Activated CD4-positive, alpha-beta memory T cell treated with anti-CD3 and anti-CD28 coated beads for 36 hours (primary cell): ENCODE measurements at regions not wholly inside any gene's neighbourhood (a gene's known extent, or its start where the extent isn't known, plus 50 kb on each side); places are given as distances from the start of the nearest gene placed in this dataset.

Experiments used
- CTCF ChIA-PET: fragments of 350-600 bp; sonication (Branson Sonifier 250); formaldehyde crosslinking; loops from one replicate; lab custom pipeline; 2021; ENCODE audit warnings: antibody characterized with exemption, inconsistent platforms; lab: Charles Lee
- POLR2A ChIA-PET: fragments of 350-600 bp; sonication (Branson Sonifier 250); formaldehyde crosslinking; loops from one replicate; lab custom pipeline; 2021; ENCODE audit warnings: antibody characterized with exemption; lab: Charles Lee
- DNase-seq: peaks from one replicate; pipeline ENCODE4 v3.0.0-alpha.2; 2020
- H3K27ac Mint-ChIP-seq: one replicate; pipeline ENCODE4 v1.8.0; 2021; ENCODE audit warnings: mixed read lengths
- H3K27me3 Mint-ChIP-seq: one replicate; pipeline ENCODE4 v1.8.0; 2021; ENCODE audit warnings: mixed read lengths
- H3K36me3 Mint-ChIP-seq: one replicate; pipeline ENCODE4 v1.8.0; 2021; ENCODE audit warnings: mixed read lengths
- H3K4me1 Mint-ChIP-seq: one replicate; pipeline ENCODE4 v1.8.0; 2021; ENCODE audit warnings: low read depth, mixed read lengths
- H3K4me3 Mint-ChIP-seq: one replicate; pipeline ENCODE4 v1.8.0; 2021; ENCODE audit warnings: mild to moderate bottlenecking, mixed read lengths
- H3K9me3 Mint-ChIP-seq: one replicate; pipeline ENCODE4 v1.8.0; 2021; ENCODE audit warnings: mixed read lengths
- intact Hi-C: fragments of 100-400 bp; cut with micrococcal nuclease; formaldehyde crosslinking; loops from one replicate; pipeline ENCODE4 v1.15.1; 2023

DNA sequence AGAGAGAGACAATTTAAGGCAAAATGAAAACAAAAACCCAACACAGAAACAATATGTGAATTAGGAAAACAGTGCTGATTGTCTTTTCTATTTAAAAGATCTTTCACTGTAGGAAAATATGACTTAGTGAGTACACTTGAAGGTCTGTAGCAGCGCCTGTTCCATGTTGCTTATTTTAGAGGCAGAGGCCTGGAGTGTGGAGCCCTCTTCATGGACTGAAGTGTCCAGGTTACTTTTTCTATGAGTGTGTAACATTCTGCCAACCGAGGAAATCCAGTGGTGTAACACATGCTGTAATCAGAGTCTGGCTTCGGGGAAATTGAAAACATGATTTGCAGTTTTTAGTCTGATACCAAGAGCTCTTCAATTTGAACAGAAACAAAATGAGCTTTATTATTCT is 64.0 kb upstream of the GPRIN3 start:
- H3K36me3 Mint-ChIP-seq, result no peaks in the 10 kb centered on the region
- no peaks in the 10 kb centered on the region for H3K27me3 Mint-ChIP-seq
- no peak overlapping the region for H3K27ac Mint-ChIP-seq
- H3K4me1 Mint-ChIP-seq, result no peaks in the 10 kb centered on the region
- ChIA-PET CTCF (no interaction called here), POLR2A (no interaction called here)
- H3K9me3 Mint-ChIP-seq, result no peaks in the 10 kb centered on the region
- H3K4me3 Mint-ChIP-seq, result no peak overlapping the region
- no peak for DNase-seq
- intact Hi-C loops, result no loop called here

DNA sequence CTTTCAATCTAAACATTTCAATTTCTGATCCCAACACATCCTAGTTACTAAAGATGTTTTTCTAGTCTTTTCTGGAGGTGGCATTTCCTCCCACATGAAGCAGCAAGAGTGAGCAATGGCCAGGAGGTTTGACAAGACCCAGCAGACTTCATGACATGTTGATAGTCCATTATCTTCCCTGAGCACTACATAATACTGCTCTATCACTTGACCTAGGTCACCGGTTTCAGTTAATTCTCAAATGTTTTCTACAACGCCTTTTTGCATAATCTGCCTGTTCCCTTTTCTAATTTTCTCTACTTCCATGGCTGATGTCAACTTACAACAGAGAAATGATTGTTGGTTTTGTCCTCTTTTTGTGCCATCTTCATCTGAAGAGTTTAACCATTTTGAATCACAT is 62.0 kb upstream of the GPRIN3 start:
- Mint-ChIP-seq H3K27me3 (no peaks in the 10 kb centered on the region), H3K27ac (no peak overlapping the region), H3K4me3 (no peak overlapping the region), H3K9me3 (no peaks in the 10 kb centered on the region), H3K36me3 (no peaks in the 10 kb centered on the region), H3K4me1 (peaks cover 11% of the 10 kb centered on the region)
- no peak for DNase-seq
- CTCF ChIA-PET, result no interaction called here
- POLR2A ChIA-PET, result no interaction called here
- intact Hi-C loops, result loop anchor here (5.0 kb wide), 1 partner anchor 67 kb away; no protein-coding TSS in a partner anchor

DNA sequence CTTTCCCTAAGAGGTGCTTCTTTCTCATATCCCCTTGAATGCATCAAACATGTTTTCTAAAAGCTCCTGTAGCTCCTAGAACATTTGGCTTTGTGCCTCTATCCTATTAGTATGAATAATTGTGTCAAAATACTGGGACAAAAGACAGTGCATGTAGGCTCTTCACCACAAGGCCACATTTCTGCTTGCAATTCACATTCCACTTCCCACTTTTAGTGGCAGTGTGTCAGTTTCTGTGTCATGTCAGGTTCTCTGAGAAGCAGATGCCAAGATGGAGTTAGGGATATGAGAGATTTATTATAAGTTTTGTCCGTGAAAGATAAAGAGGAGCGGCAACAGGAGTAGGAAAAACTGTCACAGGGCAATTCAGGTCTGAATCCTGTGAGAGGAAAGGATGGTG is 61.3 kb upstream of the GPRIN3 start:
- no peaks in the 10 kb centered on the region for H3K9me3 Mint-ChIP-seq
- intact Hi-C loops, result loop anchor here (5.0 kb wide), 1 partner anchor 67 kb away; no protein-coding TSS in a partner anchor
- H3K27ac Mint-ChIP-seq, result no peak overlapping the region
- H3K4me1 Mint-ChIP-seq, result peaks cover 11% of the 10 kb centered on the region
- ChIA-PET CTCF (no interaction called here), POLR2A (no interaction called here)
- H3K36me3 Mint-ChIP-seq, result no peaks in the 10 kb centered on the region
- no peak overlapping the region for H3K4me3 Mint-ChIP-seq
- DNase-seq, result no peak
- H3K27me3 Mint-ChIP-seq, result no peaks in the 10 kb centered on the region

DNA sequence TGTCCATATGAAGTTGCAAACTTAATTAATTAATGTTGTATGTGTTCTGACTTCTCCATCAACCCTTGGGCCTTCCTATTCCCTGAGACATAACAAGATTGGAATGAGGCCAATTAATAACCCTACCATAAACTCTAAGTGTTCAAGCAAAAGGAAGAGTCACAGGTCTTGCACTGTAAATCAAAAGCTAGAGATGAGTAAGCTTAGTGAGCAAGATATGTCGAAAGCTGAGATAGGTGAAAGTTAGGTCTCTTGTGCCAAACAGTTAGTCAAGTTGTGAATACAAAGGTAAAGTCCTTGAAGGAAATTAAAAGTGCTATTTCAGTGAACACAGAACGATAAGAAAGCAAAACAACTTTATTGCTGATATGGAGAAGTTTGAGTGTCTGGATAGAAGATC is 58.2 kb upstream of the GPRIN3 start:
- POLR2A ChIA-PET, result interaction anchor here (1.2 kb wide), 1 partner anchor 57 kb away, joined by 3 read pairs; no protein-coding TSS in a partner anchor
- Mint-ChIP-seq H3K27ac (peak overlapping the region; percentile 31), H3K4me1 (peaks cover 11% of the 10 kb centered on the region), H3K27me3 (no peaks in the 10 kb centered on the region), H3K36me3 (no peaks in the 10 kb centered on the region), H3K9me3 (no peaks in the 10 kb centered on the region), H3K4me3 (no peak overlapping the region)
- intact Hi-C loops, result loop anchor here (2.0 to 5.0 kb wide), 2 partner anchors 49 to 63 kb away; no protein-coding TSS in a partner anchor
- CTCF ChIA-PET, result interaction anchor here (2.0 kb wide), 1 partner anchor 107 kb away, joined by 4 read pairs; no protein-coding TSS in a partner anchor
- DNase-seq, result no peak

DNA sequence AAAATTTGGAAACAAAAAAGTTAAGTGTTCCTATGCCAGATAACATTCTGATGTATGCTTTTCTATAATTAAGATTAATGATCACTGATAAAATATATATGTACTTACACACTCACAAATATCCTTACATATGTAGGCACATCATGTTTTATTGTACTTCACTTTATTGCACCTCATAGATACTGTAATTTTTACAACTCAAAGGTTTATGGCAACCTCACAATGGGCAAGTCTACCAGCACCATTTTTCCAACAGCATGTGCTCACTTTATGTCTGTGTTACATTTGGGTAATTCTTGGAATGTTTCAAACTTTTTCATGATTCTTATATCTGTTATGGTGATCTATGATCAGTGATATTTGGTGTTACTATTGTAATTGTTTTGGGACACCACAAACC is 57.8 kb upstream of the GPRIN3 start:
- POLR2A ChIA-PET, result interaction anchor here (1.2 kb wide), 1 partner anchor 57 kb away, joined by 3 read pairs; no protein-coding TSS in a partner anchor
- Mint-ChIP-seq H3K36me3 (no peaks in the 10 kb centered on the region), H3K27me3 (no peaks in the 10 kb centered on the region), H3K4me1 (peaks cover 11% of the 10 kb centered on the region), H3K9me3 (no peaks in the 10 kb centered on the region), H3K27ac (no peak overlapping the region), H3K4me3 (no peak overlapping the region)
- intact Hi-C loops, result loop anchor here (5.0 kb wide), 1 partner anchor 63 kb away; no protein-coding TSS in a partner anchor
- DNase-seq, result no peak
- CTCF ChIA-PET, result no interaction called here

DNA sequence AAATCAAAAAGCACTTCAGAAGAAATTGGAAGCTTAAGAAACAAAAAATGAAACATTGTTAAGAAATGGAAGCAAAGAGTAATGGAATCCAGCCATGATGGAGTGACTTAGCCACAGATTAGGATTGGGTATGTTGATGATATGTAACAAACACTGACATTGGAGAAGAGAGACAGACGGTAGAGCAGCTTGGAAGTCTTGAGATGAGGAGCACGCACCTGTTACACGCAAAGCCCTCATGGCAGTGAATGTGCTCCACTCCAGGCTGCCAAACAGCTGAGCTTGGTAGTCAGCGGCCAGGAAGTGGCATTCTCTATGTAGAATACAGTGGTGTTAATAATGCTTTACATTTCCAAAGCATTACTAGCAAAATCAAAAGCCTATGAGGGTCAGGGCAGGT is 56.9 kb upstream of the GPRIN3 start:
- intact Hi-C loops, result no loop called here
- POLR2A ChIA-PET, result no interaction called here
- H3K27me3 Mint-ChIP-seq, result no peaks in the 10 kb centered on the region
- H3K36me3 Mint-ChIP-seq, result no peaks in the 10 kb centered on the region
- CTCF ChIA-PET, result no interaction called here
- H3K4me1 Mint-ChIP-seq, result peaks cover 11% of the 10 kb centered on the region
- no peak overlapping the region for H3K27ac Mint-ChIP-seq
- H3K4me3 Mint-ChIP-seq, result no peak overlapping the region
- DNase-seq, result no peak
- H3K9me3 Mint-ChIP-seq, result no peaks in the 10 kb centered on the region

DNA sequence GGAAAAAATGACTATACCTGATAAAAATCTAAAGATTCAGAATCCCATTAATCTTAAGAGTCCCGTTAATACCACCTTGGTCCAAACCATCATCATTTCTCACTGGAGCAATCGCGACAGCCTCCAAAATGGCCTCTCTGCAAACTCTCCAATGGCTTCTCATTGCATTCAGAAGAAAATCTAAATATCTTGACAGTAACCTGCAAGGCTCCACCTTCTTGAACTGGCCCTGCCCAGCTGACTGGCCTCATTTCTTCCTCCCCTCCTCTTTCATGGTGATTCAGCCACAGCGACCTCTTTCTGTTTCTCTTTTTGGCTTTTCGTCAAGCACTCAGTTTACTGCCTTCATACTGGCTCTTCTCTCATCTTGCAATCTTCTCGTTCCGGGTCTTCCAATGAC is 56.2 kb upstream of the GPRIN3 start:
- Mint-ChIP-seq H3K27me3 (no peaks in the 10 kb centered on the region), H3K4me1 (peaks cover 11% of the 10 kb centered on the region), H3K36me3 (no peaks in the 10 kb centered on the region), H3K4me3 (no peak overlapping the region), H3K27ac (no peak overlapping the region), H3K9me3 (no peaks in the 10 kb centered on the region)
- intact Hi-C loops, result no loop called here
- ChIA-PET POLR2A (no interaction called here), CTCF (no interaction called here)
- DNase-seq, result no peak

DNA sequence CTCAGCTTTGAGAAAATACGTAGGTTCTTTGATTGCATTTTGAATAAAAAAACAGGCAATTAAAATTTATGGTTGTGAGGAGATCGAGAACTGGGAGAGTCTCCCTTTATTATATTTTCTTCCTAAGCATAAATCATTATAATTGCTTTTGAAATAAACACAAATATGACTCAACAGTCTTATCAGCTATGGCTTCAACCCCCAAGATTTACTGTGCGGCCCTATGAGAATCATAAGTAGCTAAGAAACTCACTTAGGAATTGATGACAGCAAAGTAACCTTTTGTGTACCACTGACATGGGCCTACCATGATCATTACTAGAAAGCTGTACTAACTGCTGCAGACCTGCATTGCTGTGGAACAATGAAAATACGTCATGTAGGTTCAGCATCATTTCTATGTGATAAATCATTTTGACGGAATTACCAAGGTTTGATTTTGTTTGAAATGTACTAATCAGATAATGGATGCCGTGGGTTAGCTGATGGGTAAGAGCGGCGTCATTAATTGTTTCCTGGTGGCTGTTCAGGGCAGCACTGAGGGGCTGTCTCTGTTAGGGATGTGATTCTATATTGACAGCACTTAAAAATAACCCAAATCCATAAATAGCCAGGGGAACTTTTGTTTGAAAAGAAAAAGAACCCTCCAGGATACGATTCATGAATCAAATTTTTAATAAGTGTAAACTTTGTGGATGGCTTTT is 51.5 kb upstream of the GPRIN3 start:
- DNase-seq, result no peak
- CTCF ChIA-PET, result no interaction called here
- H3K4me1 Mint-ChIP-seq, result no peaks in the 10 kb centered on the region
- no peak overlapping the region for H3K27ac Mint-ChIP-seq
- no peak overlapping the region for H3K4me3 Mint-ChIP-seq
- no peaks in the 10 kb centered on the region for H3K9me3 Mint-ChIP-seq
- peaks cover 5% of the 10 kb centered on the region for H3K27me3 Mint-ChIP-seq
- POLR2A ChIA-PET, result no interaction called here
- intact Hi-C loops, result no loop called here
- no peaks in the 10 kb centered on the region for H3K36me3 Mint-ChIP-seq

DNA sequence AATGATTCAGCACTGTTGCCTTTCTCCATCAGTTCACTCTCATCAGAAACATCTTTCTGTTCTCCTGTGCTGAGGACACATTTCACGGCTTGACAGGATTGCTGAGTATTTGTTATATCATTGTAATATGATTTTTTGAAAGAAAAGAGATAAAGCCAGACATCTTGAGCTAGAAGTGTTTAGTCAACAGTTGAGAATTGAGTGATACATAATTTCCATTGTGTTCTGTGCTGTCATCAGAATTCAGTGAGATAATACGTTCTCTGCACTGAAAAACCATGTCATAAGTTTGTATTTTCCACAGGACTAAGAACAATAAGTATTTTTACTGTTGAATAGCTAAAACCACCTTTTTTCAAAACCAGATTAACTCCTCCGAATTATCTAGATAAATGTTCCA is 50.2 kb upstream of the GPRIN3 start:
- Mint-ChIP-seq H3K9me3 (no peaks in the 10 kb centered on the region), H3K4me3 (no peak overlapping the region), H3K36me3 (no peaks in the 10 kb centered on the region), H3K27me3 (peaks cover 5% of the 10 kb centered on the region), H3K4me1 (no peaks in the 10 kb centered on the region), H3K27ac (no peak overlapping the region)
- POLR2A ChIA-PET, result no interaction called here
- no peak for DNase-seq
- CTCF ChIA-PET, result no interaction called here
- intact Hi-C loops, result no loop called here
